ENCODE measurements at regions not wholly inside any gene's neighbourhood (a gene's known extent, or its start where the extent isn't known, plus 50 kb on each side); places are given as distances from the start of the nearest gene placed in this dataset.
A peak's percentile ranks its signal among the peaks of the same experiment; 100 is the strongest.
"Not testable (repeated sequence)": the region's sequence is repeated elsewhere in the genome, so short reads cannot be mapped to it uniquely, and the experiment has no call there.

DNA sequence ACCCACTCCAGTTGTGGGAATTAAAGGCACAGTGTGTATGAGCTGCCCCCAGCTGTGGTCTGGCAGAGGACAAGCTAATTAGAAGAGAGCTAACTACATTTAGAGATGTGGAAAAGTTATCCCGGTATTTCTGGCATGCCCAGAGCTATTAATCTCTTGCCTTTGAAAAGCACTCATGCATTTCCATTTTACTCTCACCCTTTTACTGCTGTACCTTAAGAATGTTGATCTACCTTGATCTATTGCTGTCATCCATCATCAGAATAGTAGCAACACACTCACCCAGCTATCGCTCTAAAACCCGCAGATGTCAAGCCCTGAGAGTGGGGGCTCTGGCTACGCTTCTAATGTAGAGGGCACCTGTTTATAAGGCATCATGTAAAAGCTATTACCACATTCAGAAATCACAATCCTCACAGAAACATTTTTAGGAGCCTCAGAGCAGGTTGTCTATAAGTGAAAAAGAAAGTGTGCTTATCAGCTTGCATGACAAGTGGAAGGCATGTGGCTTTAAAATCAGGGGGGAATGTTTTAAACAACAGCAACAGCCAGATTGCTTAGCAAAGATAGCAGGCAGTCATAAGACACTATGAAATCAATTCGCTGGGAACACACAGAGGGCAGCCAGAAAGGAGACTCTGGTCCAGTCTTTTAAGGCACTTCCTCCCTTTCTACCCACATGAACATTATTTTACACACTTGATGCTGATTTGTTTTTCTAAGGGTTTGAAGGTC lies 224.2 kb upstream of the IRS2 start:
- Mint-ChIP-seq H3K9me3 (no peaks in the 10 kb centered on the region), H3K27me3 (no peaks in the 10 kb centered on the region), H3K4me1 (ENCODE audit: low read depth) (no peaks in the 10 kb centered on the region), H3K27ac (no peak overlapping the region), H3K4me3 (no peak overlapping the region), H3K36me3 (ENCODE audit: low read depth) (no peaks in the 10 kb centered on the region)
- intact Hi-C loops (cut with micrococcal nuclease): no loop called here

DNA sequence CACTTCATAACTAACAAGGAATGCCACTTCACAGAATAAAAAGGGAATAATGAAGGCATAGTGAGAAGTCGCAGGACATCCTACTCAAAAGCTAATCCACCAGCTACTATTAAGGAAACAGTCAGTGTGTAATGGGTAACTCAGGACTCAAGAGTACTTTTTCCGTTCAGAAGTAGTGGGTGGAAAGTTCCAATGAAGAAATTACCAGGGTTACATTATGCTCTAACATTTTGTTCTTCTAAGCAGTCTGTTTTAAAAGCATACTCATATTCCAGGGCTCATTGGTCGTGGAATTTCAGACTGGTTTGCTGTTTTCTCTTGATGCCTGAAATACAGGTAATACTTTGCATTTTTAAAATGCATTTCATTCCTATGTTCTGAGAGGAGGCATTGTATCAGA lies 222.4 kb upstream of the IRS2 start:
- Mint-ChIP-seq H3K4me3 (no peak overlapping the region), H3K36me3 (ENCODE audit: low read depth) (no peaks in the 10 kb centered on the region), H3K27me3 (no peaks in the 10 kb centered on the region), H3K27ac (no peak overlapping the region), H3K4me1 (ENCODE audit: low read depth) (no peaks in the 10 kb centered on the region), H3K9me3 (no peaks in the 10 kb centered on the region)
- intact Hi-C loops (cut with micrococcal nuclease): no loop called here

DNA sequence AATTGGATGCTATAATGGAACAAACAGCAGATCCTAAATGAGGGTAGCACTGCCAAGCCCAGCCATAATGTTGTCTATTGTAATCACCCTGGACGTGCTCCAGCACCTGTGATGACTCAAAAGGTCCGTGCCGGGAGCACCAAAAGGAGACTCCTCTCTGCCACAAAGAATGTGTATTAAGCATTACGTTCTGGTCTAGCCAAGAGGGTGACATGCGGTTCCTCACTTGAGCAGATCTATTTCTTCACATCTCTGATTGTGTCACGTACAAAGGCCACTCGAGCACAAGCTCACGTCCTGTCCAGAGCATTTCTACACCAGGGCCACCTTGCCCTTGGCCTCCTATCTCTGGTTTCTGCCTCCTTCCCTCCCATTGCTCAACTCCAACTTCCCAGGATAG lies 219.9 kb upstream of the IRS2 start:
- intact Hi-C loops (cut with micrococcal nuclease): no loop called here
- Mint-ChIP-seq H3K9me3 (no peaks in the 10 kb centered on the region), H3K27ac (no peak overlapping the region), H3K4me1 (ENCODE audit: low read depth) (no peaks in the 10 kb centered on the region), H3K36me3 (ENCODE audit: low read depth) (no peaks in the 10 kb centered on the region), H3K4me3 (no peak overlapping the region), H3K27me3 (no peaks in the 10 kb centered on the region)

DNA sequence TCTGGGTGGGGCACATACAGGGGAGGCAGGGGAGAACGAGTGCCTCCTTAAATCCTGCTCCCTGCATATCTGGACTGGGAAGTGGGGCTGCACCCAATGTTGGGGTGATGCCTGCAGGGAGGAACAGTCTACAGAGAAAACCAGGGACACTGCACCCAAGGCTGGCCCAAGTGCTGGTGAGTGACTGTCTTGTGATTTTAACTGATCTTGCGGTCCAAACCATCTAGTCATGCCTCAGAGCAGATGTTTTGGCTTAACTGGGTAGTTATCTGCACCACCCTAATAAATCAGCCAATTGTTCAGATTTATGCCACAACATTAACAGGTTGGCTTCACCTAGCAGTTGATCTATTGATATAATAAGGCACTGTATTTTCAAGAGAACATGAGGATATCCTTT lies 219.2 kb upstream of the IRS2 start:
- Mint-ChIP-seq H3K36me3 (ENCODE audit: low read depth) (no peaks in the 10 kb centered on the region), H3K9me3 (no peaks in the 10 kb centered on the region), H3K27ac (no peak overlapping the region), H3K4me3 (no peak overlapping the region), H3K27me3 (no peaks in the 10 kb centered on the region), H3K4me1 (ENCODE audit: low read depth) (no peaks in the 10 kb centered on the region)
- intact Hi-C loops (cut with micrococcal nuclease): no loop called here

DNA sequence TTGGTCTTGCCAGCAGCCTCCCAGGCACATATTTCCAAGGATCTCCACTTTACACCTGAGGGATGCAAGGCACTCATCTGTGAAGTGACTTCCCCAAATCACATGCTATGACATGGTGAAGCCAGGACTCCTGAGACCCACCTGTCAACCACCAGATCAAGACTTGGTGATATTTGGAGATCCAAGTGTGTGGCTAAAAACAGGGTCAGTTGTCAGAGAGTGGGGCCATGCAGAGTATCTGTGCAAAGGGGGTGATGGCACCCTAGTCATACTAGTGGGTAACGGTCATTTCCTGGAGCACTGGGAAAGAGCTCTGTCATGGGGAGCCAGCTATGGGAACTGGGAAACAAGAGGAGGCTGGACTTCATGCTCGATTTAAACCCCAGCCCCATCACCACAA lies 218.4 kb upstream of the IRS2 start:
- no peak overlapping the region for H3K27ac Mint-ChIP-seq
- intact Hi-C loops (cut with micrococcal nuclease): no loop called here
- no peaks in the 10 kb centered on the region for H3K9me3 Mint-ChIP-seq
- H3K4me1 Mint-ChIP-seq (ENCODE audit: low read depth): peaks cover 2% of the 10 kb centered on the region
- no peaks in the 10 kb centered on the region for H3K36me3 Mint-ChIP-seq (ENCODE audit: low read depth)
- no peak overlapping the region for H3K4me3 Mint-ChIP-seq
- H3K27me3 Mint-ChIP-seq: no peaks in the 10 kb centered on the region

DNA sequence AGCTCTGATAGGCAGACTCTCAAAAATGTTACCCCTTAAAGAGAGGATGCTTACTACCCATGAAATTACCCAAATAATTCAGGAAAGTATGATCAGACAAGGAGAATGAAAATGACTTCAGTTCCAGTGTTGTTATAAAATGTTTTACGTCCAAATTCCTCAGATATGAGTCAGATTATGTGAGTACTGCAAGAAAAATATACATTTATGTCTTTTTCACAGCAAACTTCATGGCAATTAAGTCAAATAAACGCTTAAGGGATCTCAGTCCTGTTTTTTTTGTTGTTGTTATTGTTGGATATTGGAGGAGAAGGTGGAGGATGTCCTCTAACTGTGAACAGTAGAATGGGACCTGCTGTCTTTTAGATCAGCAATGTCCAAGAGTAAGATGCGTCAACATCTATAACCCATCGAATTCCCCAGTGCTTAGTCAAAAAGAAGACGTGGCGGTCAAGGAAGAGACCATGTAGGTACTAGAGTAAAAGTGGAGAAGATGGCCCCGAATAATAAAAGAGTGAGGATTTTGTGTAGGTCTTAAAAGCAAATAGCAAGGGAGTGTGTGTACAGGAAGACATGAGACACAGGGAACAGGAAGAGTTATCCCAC lies 215.4 kb upstream of the IRS2 start:
- Mint-ChIP-seq H3K27ac (no peak overlapping the region), H3K9me3 (no peaks in the 10 kb centered on the region), H3K4me1 (ENCODE audit: low read depth) (peaks cover 14% of the 10 kb centered on the region), H3K36me3 (ENCODE audit: low read depth) (no peaks in the 10 kb centered on the region), H3K27me3 (no peaks in the 10 kb centered on the region), H3K4me3 (no peak overlapping the region)
- intact Hi-C loops (cut with micrococcal nuclease): no loop called here

DNA sequence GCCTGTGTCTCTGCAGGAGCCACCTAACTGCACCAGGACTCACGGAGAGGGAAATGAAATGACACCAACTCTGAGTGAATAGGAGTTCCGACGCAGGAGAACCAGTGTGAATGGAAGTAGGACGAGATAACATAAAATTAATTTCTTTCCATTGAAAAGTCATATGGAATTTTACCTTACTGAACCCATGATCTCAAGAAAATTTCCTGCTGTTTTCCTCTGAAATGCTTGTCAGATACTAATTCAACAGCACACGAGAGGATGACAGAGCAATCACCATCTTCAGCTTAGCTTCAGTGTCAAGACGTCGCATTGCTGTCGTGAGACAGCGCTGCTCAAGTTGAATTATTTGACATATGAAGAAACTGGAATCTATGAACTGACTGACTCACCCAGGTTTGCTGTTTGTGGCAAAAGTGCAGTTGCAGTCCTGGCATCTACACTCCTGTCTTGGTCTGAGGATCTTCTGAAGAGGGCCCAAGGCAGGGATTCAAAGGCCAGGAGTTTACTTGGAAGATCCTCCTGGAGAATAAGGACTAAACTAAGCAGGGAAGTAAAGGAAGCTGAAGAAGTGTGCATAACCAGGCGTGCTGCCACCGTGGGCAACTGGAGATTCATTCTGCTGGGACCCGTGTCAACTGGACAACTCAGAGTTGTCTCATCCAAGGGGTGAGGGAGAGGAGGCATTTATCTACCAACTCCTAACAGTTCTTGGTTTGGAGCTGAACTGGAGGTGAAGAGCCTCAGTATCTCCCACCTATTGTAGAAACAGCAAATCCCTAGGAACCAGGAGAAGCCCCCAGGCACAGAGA lies 214.4 kb upstream of the IRS2 start:
- Mint-ChIP-seq H3K9me3 (no peaks in the 10 kb centered on the region), H3K4me3 (no peak overlapping the region), H3K27me3 (no peaks in the 10 kb centered on the region), H3K4me1 (ENCODE audit: low read depth) (peaks cover 14% of the 10 kb centered on the region), H3K36me3 (ENCODE audit: low read depth) (no peaks in the 10 kb centered on the region), H3K27ac (no peak overlapping the region)
- intact Hi-C loops (cut with micrococcal nuclease): no loop called here

DNA sequence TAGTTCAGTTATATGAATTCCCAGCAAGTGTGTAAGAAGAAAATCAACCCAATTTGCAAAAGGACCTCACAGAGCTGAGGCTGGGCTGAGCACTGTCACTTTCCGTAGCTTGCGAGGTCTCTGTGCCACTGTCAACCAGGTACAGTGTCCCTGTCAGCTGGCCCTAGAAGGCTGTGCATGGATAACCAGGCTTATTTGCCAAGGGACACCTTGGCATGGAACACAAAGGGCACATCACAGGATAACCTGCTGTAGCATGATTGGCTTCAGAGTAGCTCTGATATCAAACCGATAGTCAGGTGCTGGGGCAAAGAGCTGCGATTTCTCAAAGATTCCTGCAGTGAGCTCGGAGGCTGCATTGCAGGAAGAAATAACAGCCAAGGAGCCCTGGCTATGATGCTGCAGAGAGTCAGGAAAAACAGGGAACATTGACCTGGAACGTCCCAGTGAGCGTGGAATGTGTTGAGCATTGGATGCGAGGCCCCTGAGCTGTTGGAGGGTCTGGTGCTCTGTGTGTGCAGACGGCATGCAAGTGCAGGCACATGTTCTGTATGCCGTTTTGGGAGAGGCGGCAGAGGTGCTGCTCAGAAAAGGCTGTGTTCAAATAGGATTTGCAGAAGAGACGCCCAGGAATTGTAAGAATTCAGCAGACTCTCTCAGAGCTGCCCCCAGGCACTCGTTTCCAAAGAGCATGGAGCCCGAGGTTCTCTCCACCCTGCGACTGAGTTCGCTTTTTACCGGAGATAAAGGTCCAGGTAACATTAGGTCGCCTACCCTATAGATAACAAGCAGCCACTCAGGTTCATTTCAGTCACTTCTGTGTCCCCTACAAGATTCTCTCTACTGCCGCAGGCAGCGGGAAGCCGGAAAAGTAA lies 213.5 kb upstream of the IRS2 start:
- H3K4me3 Mint-ChIP-seq: no peak overlapping the region
- H3K9me3 Mint-ChIP-seq: no peaks in the 10 kb centered on the region
- no peaks in the 10 kb centered on the region for H3K27me3 Mint-ChIP-seq
- intact Hi-C loops (cut with micrococcal nuclease): loop anchor here (10.0 kb wide), 1 partner anchor 855 kb away; no protein-coding TSS in a partner anchor
- H3K36me3 Mint-ChIP-seq (ENCODE audit: low read depth): no peaks in the 10 kb centered on the region
- peaks cover 14% of the 10 kb centered on the region for H3K4me1 Mint-ChIP-seq (ENCODE audit: low read depth)
- peak overlapping the region; percentile 44 for H3K27ac Mint-ChIP-seq

DNA sequence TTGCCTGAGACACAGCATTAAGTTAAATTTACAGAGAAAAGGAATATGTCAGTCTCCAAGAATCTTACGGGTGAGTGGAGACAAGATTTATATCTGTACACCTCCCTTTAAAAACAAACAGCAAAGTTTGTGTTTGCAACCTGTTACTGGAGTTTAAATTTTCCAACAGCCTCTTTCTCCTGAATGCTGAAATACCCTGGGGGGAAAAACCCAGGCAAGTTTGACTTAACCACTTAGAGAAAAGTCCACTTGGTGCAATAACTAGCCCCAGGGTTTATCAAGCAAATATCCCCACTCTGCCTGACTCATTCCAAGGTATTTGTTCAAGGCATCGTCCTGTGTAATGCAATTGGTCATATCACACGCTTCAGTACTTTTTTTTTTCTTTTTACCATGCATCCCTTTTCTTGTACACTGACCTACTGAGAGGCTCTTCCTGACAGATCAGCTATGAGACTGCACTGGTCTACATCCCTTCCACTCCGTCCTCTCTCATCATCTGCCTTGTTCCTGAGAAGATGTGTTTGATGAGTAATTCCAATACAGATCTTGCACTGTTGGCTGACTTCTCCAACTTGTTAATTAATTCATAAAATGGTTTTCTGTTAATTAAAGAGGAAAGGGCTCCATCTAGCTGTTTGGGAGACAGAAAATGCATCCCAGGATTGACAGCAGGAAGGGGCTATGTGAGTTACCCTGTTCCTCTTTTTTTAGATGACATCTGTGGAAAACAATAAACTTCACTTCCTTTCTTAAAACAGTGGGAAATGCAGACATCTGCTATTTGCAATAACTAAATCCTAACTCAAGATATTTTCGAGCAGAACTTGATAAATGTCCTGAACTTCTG lies 212.5 kb upstream of the IRS2 start:
- Mint-ChIP-seq H3K9me3 (no peaks in the 10 kb centered on the region), H3K27ac (peak overlapping the region; percentile 44), H3K36me3 (ENCODE audit: low read depth) (no peaks in the 10 kb centered on the region), H3K4me1 (ENCODE audit: low read depth) (peaks cover 14% of the 10 kb centered on the region), H3K4me3 (no peak overlapping the region), H3K27me3 (no peaks in the 10 kb centered on the region)
- intact Hi-C loops (cut with micrococcal nuclease): loop anchor here (10.0 kb wide), 1 partner anchor 854 kb away; no protein-coding TSS in a partner anchor

DNA sequence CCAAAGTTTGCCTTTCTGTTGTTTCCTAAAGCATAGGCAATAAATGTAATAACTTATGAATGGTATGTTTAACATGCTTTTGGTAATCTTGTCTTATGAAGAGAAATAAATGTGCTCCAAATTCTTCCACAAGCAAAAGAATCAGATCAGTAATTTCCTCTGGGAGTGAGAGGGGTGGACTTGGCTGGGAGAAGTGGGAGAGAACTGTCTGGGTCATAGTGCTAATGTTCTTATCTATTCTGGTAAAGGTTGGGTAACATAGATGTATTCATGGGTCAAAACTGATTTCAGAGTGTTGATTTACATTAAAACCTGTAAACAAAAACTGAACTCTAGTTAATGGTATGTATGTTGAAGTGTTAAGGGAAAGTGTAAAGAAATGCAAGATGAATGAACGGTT lies 211.7 kb upstream of the IRS2 start:
- peaks cover 2% of the 10 kb centered on the region for H3K9me3 Mint-ChIP-seq
- H3K4me3 Mint-ChIP-seq: no peak overlapping the region
- H3K27ac Mint-ChIP-seq: no peak overlapping the region
- H3K36me3 Mint-ChIP-seq (ENCODE audit: low read depth): no peaks in the 10 kb centered on the region
- H3K4me1 Mint-ChIP-seq (ENCODE audit: low read depth): peaks cover 14% of the 10 kb centered on the region
- intact Hi-C loops (cut with micrococcal nuclease): loop anchor here (10.0 kb wide), 1 partner anchor 853 kb away; no protein-coding TSS in a partner anchor
- no peaks in the 10 kb centered on the region for H3K27me3 Mint-ChIP-seq

DNA sequence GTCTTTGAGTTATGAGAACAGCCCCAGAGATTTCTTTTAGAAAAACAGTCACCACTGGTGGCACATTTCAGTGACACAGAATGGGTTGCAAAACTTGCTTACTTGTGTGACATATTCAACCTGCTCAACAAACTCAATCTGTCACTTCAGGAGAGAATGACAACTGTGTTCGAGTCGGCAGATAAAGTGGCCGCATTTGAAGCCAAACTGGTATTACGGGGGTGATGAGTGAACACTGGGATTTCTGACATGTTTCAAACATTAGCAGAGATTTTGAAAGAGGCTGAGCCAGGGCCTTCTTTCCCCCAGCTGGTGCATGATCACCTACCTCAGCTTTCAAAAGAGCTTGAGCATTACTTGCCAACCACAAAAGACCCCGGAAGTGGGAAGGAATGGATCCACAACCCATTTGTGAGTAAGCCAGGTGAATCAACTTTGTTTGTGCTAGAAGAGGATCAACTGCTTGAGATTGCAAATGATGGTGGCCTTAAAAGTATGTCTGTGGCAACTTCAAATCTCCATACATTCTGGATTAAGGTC lies 210.7 kb upstream of the IRS2 start:
- intact Hi-C loops (cut with micrococcal nuclease): loop anchor here (10.0 kb wide), 1 partner anchor 852 kb away; no protein-coding TSS in a partner anchor
- H3K4me1 Mint-ChIP-seq (ENCODE audit: low read depth): peaks cover 14% of the 10 kb centered on the region
- H3K27ac Mint-ChIP-seq; H3K4me3 Mint-ChIP-seq; H3K36me3 Mint-ChIP-seq (ENCODE audit: low read depth); H3K9me3 Mint-ChIP-seq; H3K27me3 Mint-ChIP-seq: not testable (repeated sequence)

DNA sequence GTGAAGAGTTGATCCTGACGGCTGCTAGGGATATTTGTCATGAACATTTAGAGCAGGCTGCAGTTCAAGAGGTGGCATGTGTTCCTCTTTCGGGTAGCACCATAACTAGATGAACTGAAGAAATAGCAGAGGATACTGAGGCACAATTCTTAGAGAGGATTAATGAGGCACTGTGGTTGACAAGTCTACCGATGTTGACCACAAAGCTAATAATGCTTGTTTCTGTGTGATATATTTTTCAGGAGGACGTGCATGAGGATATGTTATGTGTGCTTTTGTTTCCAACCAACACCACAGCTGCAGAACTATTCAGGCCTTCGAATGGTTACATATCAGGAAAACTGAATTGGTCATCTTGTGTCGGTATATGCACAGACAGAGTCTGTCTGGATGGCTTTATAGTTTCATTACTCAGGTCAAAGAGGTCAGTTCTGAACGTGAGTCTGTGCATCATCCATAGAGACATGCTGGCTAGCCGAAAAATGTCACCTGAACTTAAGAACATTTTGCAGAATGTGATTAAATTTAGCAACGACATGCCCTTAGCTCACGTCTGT lies 210.1 kb upstream of the IRS2 start:
- Mint-ChIP-seq H3K4me3 (no peak overlapping the region), H3K4me1 (ENCODE audit: low read depth) (peaks cover 14% of the 10 kb centered on the region), H3K9me3 (peaks cover 7% of the 10 kb centered on the region), H3K36me3 (ENCODE audit: low read depth) (no peaks in the 10 kb centered on the region), H3K27ac (no peak overlapping the region), H3K27me3 (no peaks in the 10 kb centered on the region)
- intact Hi-C loops (cut with micrococcal nuclease): loop anchor here (10.0 kb wide), 1 partner anchor 852 kb away; no protein-coding TSS in a partner anchor

Data from dendritic cell treated with granulocyte-macrophage colony-stimulating factor and Interleukin-4, amounts not matched to agents 40 ng/mL and 50 ng/mL, for 4 days (primary cell).